ENCODE measurements at regions not wholly inside any gene's neighbourhood (a gene's known extent, or its start where the extent isn't known, plus 50 kb on each side); places are given as distances from the start of the nearest gene placed in this dataset.

GRCh38 chr15:46660096-46660842 is 1025.4 kb downstream of the SQOR start (continued):
- TF ChIP-seq RXRA (IDR thresholded peaks at IDR 0.05) (no peak), SP1 (IDR thresholded peaks at IDR 0.05) (no peak), FOXA2 (IDR thresholded peaks at IDR 0.05) (no peak), RAD21 (IDR thresholded peaks at IDR 0.05) (no peak), FOXA1 (IDR thresholded peaks at IDR 0.05) (no peak), YY1 (IDR thresholded peaks at IDR 0.05) (no peak)

DNA sequence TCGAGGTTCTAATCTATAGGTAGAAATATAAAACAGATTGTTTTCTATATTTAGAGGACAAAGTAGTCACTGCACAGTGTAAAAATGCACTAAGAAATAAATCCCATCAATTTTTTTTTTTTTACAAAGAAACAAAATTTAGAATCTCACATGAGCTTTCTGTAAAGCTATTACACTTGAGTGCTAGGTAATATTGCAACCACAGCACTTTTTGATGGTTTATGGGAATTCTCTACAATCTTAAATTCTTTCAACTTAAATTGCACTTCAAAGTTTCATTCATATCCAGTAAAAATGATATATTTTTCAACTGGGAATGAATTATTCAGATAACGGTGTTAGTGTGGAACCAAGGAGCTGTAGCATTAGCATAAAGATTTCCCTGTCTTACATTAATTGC is 1035.4 kb downstream of the SQOR start:
- Histone ChIP-seq H3K4me3 (ENCODE audit: low read depth in 1 of 3, low read length in 3 of 3) (no peak overlapping the region), H3K36me3 (ENCODE audit: control insufficient read depth in 4 of 4, insufficient read depth in 3 of 4, low read depth in 1 of 4, low read length in 3 of 4) (no peaks in the 10 kb centered on the region), H3K27ac (ENCODE audit: low read depth in 1 of 2, low read length in 2 of 2) (no peak overlapping the region), H3K9me3 (ENCODE audit: control insufficient read depth in 4 of 4, low read length in 3 of 4) (no peaks in the 10 kb centered on the region), H3K27me3 (ENCODE audit: control insufficient read depth in 4 of 4, insufficient read depth in 4 of 4, low read length in 3 of 4) (no peaks in the 10 kb centered on the region), H3K4me1 (ENCODE audit: control insufficient read depth in 4 of 4, insufficient read depth in 4 of 4, low read length in 3 of 4) (no peaks in the 10 kb centered on the region), H3K9ac (ENCODE audit: low read depth in 1 of 2, low read length in 2 of 2) (no peak overlapping the region)
- no peak for DNase-seq (ENCODE audit: low spot score)
- 81% methylated on average over 2 of the region's 2 CpGs for WGBS
- TF ChIP-seq HNF4G (IDR thresholded peaks at IDR 0.05), result no peak
- TF ChIP-seq SP1 (IDR thresholded peaks at IDR 0.05), result no peak
- no peak for TF ChIP-seq YY1 (IDR thresholded peaks at IDR 0.05)
- TF ChIP-seq RXRA (IDR thresholded peaks at IDR 0.05), result no peak
- no peak for TF ChIP-seq CTCF (IDR thresholded peaks at IDR 0.05; ENCODE audit: low read depth, low read length, missing input control)
- TF ChIP-seq FOXA2 (IDR thresholded peaks at IDR 0.05), result no peak
- TF ChIP-seq REST (IDR thresholded peaks at IDR 0.05), result no peak
- TF ChIP-seq, protein P1, sequence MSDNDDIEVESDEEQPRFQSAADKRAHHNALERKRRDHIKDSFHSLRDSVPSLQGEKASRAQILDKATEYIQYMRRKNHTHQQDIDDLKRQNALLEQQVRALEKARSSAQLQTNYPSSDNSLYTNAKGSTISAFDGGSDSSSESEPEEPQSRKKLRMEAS (IDR thresholded peaks at IDR 0.05), result no peak
- TF ChIP-seq NR2F2 (IDR thresholded peaks at IDR 0.05), result no peak
- no peak for TF ChIP-seq HNF4A (conservative IDR thresholded peaks at IDR 0.05)
- TF ChIP-seq, protein P2, sequence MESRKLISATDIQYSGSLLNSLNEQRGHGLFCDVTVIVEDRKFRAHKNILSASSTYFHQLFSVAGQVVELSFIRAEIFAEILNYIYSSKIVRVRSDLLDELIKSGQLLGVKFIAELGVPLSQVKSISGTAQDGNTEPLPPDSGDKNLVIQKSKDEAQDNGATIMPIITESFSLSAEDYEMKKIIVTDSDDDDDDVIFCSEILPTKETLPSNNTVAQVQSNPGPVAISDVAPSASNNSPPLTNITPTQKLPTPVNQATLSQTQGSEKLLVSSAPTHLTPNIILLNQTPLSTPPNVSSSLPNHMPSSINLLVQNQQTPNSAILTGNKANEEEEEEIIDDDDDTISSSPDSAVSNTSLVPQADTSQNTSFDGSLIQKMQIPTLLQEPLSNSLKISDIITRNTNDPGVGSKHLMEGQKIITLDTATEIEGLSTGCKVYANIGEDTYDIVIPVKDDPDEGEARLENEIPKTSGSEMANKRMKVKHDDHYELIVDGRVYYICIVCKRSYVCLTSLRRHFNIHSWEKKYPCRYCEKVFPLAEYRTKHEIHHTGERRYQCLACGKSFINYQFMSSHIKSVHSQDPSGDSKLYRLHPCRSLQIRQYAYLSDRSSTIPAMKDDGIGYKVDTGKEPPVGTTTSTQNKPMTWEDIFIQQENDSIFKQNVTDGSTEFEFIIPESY (IDR thresholded peaks at IDR 0.05), result no peak
- TF ChIP-seq FOXA1 (IDR thresholded peaks at IDR 0.05), result no peak
- no peak for TF ChIP-seq GABPA (IDR thresholded peaks at IDR 0.05 in 1 of 2, conservative IDR thresholded peaks at IDR 0.05 in 1 of 2)
- no peak for TF ChIP-seq JUND (IDR thresholded peaks at IDR 0.05)
